Left lobe of liver (tissue), 2 donors: ENCODE measurements at regions not wholly inside any gene's neighbourhood (a gene's known extent, or its start where the extent isn't known, plus 50 kb on each side); places are given as distances from the start of the nearest gene placed in this dataset.
A peak's percentile ranks its signal among the peaks of the same experiment; 100 is the strongest.

ENCODE experiments used
- ATAC-seq: fragments of 200-7000 bp; cut with Tn5 transposase; one replicate; pipeline ENCODE4 v1.9.1; 2020; ENCODE audit warnings: mild to moderate bottlenecking, moderate library complexity
- DNase-seq: peaks from one replicate; pipeline ENCODE4 v3.0.0-alpha.2; 2020; ENCODE audit warnings: low spot score
- donor health status: DM: no; HTN: no; CAD: no; lungs with moderate emphysema.
- donor health status: DM: no; HTN: yes; CAD: no.

GRCh38 chr13:104798486-104798885, 1732.3 kb upstream of the SLC10A2 start:
- no peak for DNase-seq
- ATAC-seq, result no peak

- ATAC-seq (no peak), DNase-seq (no peak)
These were observed 1730.4 kb upstream of the SLC10A2 start for GRCh38 chr13:104796581-104796980.

- DNase-seq, result no peak
- ATAC-seq, result no peak
These were observed 1719.7 kb upstream of the SLC10A2 start for GRCh38 chr13:104785952-104786351.

GRCh38 chr13:104784891-104785290, 1718.7 kb upstream of the SLC10A2 start:
- no peak for ATAC-seq
- DNase-seq, result no peak

- ATAC-seq (no peak), DNase-seq (no peak)
These were observed 1716.5 kb upstream of the SLC10A2 start for GRCh38 chr13:104782741-104783140.

GRCh38 chr13:104779311-104779993, 1713.2 kb upstream of the SLC10A2 start:
- DNase-seq (no peak), ATAC-seq (no peak)

- ATAC-seq, result peak; percentile 76
- no peak for DNase-seq
These were observed 1707.6 kb upstream of the SLC10A2 start for GRCh38 chr13:104773775-104774174.

- DNase-seq, result no peak
- ATAC-seq, result no peak
These were observed 1703.3 kb upstream of the SLC10A2 start for GRCh38 chr13:104769545-104769944.

GRCh38 chr13:104766319-104766718, 1700.1 kb upstream of the SLC10A2 start:
- ATAC-seq (no peak), DNase-seq (no peak)

- ATAC-seq, result no peak
- no peak for DNase-seq
These were observed 1698.4 kb upstream of the SLC10A2 start for GRCh38 chr13:104764600-104764999.

GRCh38 chr13:104759069-104759468, 1692.9 kb upstream of the SLC10A2 start:
- ATAC-seq, result no peak
- no peak for DNase-seq

GRCh38 chr13:104757712-104758111, 1691.5 kb upstream of the SLC10A2 start:
- DNase-seq (no peak), ATAC-seq (no peak)

- DNase-seq (no peak), ATAC-seq (no peak)
These were observed 1684.2 kb upstream of the SLC10A2 start for GRCh38 chr13:104750377-104750776.

- DNase-seq (no peak), ATAC-seq (no peak)
These were observed 1674.5 kb upstream of the SLC10A2 start for GRCh38 chr13:104740641-104741222.

- no peak for ATAC-seq
These were observed 1671.5 kb upstream of the SLC10A2 start for GRCh38 chr13:104737713-104738112.

GRCh38 chr13:104733427-104733826, 1667.2 kb upstream of the SLC10A2 start:
- ATAC-seq (no peak), DNase-seq (no peak)

More at GRCh38 chr13:104737713-104738112, 1671.5 kb upstream of the SLC10A2 start:
- no peak for DNase-seq

- no peak for DNase-seq
- ATAC-seq, result no peak
These were observed 1648.9 kb upstream of the SLC10A2 start for GRCh38 chr13:104715111-104715510.

- DNase-seq (no peak), ATAC-seq (no peak)
These were observed 1639.0 kb upstream of the SLC10A2 start for GRCh38 chr13:104705031-104705750.

- ATAC-seq (no peak), DNase-seq (no peak)
These were observed 1635.4 kb upstream of the SLC10A2 start for GRCh38 chr13:104701591-104701990.

- no peak for ATAC-seq
- DNase-seq, result no peak
These were observed 1628.2 kb upstream of the SLC10A2 start for GRCh38 chr13:104694397-104694796.

GRCh38 chr13:104693126-104693525, 1626.9 kb upstream of the SLC10A2 start:
- no peak for DNase-seq
- no peak for ATAC-seq
